HG03460 (cell line): ENCODE measurements at regions not wholly inside any gene's neighbourhood (a gene's known extent, or its start where the extent isn't known, plus 50 kb on each side); places are given as distances from the start of the nearest gene placed in this dataset.
"Not testable (repeated sequence)": the region's sequence is repeated elsewhere in the genome, so short reads cannot be mapped to it uniquely, and the experiment has no call there.

Experiments used
- ATAC-seq: cut with Tn5 transposase; IDR thresholded peaks from one replicate; pipeline ENCODE4 v1.9.1; 2021; ENCODE audit not compliant: unreplicated experiment

GRCh38 chr6:93849857-93850256 is 430.5 kb upstream of the EPHA7 start:
- ATAC-seq = no peak

GRCh38 chr6:93848031-93848742 is 428.8 kb upstream of the EPHA7 start:
- no peak for ATAC-seq

GRCh38 chr6:93842178-93842577 is 422.8 kb upstream of the EPHA7 start:
- no peak for ATAC-seq

DNA sequence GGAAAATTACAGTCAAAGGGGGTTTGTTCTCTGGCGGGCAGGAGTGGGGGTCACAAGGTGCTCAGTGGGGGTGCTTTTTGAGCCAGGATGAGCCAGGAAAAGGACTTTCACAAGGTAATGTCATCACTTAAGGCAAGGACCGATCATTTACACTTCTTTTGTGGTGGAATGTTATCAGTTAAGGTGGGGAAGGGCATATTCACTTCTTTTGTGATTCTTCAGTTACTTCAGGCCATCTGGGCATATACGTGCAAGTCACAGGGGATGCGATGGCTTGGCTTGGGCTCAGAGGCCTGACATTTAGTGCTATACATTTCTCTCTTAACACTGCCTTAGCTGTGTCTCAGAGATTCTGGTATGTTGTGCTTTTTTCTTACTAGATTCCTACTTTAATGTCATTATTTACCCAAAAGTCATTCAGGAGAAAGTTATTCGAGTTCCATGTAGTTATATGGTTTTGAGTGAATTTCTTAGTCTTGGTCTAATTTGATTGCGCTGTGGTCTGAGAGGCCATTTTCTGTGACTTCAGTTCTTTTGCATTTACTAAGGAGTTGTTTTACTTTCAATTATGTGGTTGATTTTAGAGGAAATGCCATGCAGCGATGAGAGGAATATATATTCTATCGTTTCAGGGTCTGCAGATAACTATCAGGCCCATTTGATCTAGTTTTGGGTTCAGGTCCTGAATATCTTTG is 416.2 kb upstream of the EPHA7 start:
- not testable (repeated sequence) for ATAC-seq

GRCh38 chr6:93835026-93835425 is 415.7 kb upstream of the EPHA7 start:
- not testable (repeated sequence) for ATAC-seq

DNA sequence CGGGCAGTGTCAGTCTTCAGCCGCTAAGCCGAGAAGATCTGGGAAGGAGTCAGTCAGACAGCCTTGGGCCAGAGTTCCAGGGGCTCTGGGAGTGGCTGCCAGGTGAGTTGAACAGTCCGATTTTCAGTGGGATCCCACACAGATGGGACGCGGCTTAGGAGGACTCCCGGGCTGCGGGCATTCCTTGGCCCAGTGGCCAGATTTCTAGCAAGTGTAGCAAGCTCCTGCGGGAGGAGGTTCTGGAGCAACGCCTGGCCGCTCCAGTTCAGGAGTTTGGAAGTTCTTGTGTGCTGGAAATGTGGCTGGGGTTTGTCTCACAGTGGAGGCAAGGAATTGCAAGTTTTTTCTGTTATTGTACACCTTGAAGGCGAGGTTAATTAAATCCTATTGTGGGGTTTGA is 414.0 kb upstream of the EPHA7 start:
- not testable (repeated sequence) for ATAC-seq

DNA sequence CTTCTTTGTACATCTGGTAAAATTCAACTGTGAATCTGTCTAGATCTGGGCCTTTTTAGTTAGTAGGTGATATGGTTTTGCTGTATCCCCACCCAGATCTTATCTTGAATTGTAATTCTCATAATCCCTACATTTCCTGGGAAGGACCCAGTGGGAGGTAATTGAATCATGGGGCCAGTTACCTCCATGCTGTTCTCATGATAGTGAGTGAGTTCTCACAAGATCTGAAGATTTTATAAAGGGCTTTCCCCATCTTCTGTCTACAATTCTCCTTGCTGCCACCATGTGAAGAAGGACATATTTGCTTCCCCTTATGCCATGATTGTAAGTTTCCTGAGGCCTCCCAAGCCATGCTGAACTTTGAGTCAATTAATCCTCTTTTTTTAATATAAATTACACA is 410.4 kb upstream of the EPHA7 start:
- not testable (repeated sequence) for ATAC-seq

DNA sequence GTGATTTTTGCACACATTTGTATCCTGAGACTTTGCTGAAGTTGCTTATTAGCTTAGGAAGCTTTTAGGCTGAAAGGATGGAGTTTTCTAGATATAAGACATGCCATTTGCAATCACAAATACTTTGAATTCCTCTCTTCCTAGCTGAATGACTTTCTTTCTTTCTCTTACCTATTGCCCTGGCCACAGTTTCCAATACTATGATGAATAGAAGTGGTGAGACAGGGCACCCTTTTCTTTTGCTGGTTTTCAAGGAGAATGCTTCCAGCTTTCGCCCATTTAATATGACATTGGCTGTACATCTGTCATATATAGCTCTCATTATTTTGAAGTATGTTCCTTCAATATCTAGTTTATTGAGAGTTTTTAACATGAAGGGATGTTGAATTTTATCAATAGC is 409.6 kb upstream of the EPHA7 start:
- ATAC-seq = no peak

- ATAC-seq = no peak
Measured at GRCh38 chr6:93828553-93828952, 409.2 kb upstream of the EPHA7 start.

DNA sequence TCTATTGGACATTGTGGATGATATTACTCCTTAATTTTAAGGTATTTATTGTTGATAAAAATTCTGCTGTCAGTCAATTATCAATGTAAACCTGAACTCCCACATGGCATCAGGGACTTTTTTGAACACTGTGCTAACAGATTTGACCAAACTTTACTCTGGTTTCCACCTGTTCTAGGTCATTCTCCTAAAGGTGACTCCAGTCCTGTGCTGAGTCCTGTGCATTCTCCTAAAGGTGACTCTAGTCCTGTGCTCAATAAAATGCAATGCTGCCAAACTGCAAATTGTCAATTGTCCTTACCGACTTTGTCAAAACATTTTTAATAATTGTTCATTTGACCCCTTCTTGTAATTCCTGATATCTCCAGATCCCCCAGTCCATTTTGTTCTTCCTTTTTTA is 408.4 kb upstream of the EPHA7 start:
- no peak for ATAC-seq

GRCh38 chr6:93825950-93826349 is 406.6 kb upstream of the EPHA7 start:
- ATAC-seq = no peak

GRCh38 chr6:93823489-93823888 is 404.1 kb upstream of the EPHA7 start:
- ATAC-seq = no peak

DNA sequence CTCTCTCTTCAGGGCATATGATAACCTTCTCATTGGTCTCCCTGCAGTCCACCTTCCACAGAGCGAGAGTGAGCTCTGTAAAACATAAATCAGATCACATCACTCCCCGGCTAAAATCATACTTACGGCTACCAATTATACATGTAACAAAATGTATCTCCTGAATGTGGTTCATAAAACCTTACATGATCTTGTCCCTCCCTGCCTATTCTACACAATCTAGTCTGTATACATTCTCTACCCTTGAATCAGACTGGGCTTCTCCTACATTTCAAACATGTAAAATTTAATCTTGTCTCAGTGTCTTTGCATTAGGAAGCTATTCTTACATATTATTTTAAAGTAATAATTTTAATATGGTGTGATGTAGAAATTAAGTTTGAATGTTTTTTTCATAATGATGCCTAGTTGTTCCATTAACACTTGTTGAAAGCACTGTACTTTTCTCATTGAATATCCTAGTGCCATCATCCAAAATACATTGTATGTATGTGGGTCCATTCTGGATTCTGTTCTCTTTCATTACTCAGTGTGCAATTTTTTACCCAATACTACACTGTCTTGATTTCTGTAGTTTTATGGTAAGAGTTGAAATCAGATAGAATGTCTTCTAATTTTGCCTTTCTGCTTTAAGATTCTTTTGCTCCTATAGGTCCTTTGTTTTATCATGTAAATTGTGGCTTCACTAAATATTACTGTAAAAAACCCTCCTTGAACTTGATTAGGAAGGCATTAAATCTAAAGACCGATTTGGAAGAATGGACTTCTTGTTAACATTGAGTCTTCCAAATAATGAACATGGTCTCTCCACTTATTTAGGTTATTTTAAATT is 403.3 kb upstream of the EPHA7 start:
- ATAC-seq = no peak

DNA sequence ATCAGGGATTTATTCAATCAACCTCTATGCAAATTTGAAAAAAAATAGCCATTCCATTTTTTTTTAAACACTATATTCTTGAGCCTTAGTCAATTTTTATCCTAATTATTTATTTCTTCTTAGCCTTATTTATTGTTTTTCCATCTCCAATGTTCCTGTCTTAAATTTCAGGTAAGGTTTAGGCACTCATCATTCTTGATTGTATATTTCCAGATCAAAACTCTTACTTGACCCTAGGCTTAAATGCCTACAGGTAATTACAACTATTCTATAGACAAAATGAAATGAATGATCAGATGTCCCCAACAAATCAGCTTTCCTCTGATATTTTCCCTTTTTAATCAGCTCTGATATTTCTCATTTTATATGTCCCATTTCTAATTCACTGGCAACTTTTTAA is 402.6 kb upstream of the EPHA7 start:
- ATAC-seq = no peak

GRCh38 chr6:93820465-93821082 is 401.2 kb upstream of the EPHA7 start:
- no peak for ATAC-seq

GRCh38 chr6:93819189-93819588 is 399.8 kb upstream of the EPHA7 start:
- ATAC-seq = no peak

GRCh38 chr6:93817937-93818336 is 398.6 kb upstream of the EPHA7 start:
- no peak for ATAC-seq

DNA sequence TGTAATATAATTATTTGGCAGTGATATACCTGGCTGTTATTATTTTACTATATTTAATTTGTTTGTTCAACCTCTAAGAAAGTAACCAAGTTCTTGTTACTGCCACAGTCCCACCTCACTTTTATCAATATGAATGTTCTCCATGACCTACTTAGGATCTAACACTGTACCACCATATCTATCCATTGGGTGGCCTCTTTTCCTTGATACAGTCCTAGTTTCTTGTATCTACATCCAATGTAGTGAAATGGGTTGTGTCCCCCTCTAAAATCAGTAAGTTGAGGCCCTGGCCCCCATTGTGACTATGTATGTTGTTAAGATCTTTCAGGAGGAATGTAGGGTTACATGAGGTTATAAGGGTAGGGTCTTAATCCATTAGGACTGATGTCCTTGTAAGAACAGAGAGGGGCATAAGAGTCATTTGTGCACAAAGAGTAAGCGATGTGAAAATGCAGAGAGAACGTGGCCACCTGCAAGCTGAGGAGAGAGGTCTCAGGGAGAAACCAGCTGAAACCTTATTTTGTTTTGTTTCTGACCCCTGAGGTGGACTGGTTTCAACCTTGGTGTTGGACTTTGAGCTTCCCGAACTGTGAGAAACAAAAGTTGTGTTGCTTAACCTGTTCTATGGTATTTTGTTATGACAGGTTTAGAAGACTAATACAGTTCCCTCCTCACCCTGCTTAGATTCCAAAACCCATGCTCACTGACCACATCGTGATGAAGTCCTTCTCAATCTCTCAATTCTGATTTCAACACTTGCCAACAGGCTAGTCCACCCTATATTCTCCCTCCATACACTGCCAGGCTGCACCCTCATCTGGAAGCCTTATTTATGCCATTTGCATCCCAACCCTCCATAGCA is 387.3 kb upstream of the EPHA7 start:
- ATAC-seq = no peak

GRCh38 chr6:93801101-93801847 is 381.9 kb upstream of the EPHA7 start:
- no peak for ATAC-seq

- ATAC-seq = no peak
Measured at GRCh38 chr6:93799226-93799625, 379.9 kb upstream of the EPHA7 start.
